ENCODE measurements at regions not wholly inside any gene's neighbourhood (a gene's known extent, or its start where the extent isn't known, plus 50 kb on each side); places are given as distances from the start of the nearest gene placed in this dataset.

GRCh38 chr2:20913491-20913890 lies 90.6 kb upstream of the LDAH start:
- no peak for DNase-seq

- no peak for DNase-seq
Measured at GRCh38 chr2:20900052-20900636, 77.2 kb upstream of the LDAH start.

GRCh38 chr2:20897874-20898453 lies 75.1 kb upstream of the LDAH start:
- DNase-seq = no peak

GRCh38 chr2:20897047-20897446 lies 74.1 kb upstream of the LDAH start:
- DNase-seq = no peak

- no peak for DNase-seq
Measured at GRCh38 chr2:20884829-20885228, 61.9 kb upstream of the LDAH start.

GRCh38 chr2:20882466-20883170 lies 59.7 kb upstream of the LDAH start:
- DNase-seq = no peak

- peak in 1 of 2 experiments; percentile 8 for DNase-seq
Measured at GRCh38 chr2:20880221-20880771, 57.4 kb upstream of the LDAH start.

- no peak for DNase-seq
Measured at GRCh38 chr2:20879221-20879620, 56.3 kb upstream of the LDAH start.

- no peak for DNase-seq
Measured at GRCh38 chr2:20877960-20878359, 55.1 kb upstream of the LDAH start.

All from NCI-H526 (cell line).